WTC11 (cell line): ENCODE measurements at regions not wholly inside any gene's neighbourhood (a gene's known extent, or its start where the extent isn't known, plus 50 kb on each side); places are given as distances from the start of the nearest gene placed in this dataset.

Source experiments
- ATAC-seq: fragments of 200-7000 bp; cut with Tn5 transposase; 2 replicates; pipeline ENCODE4 v1.10.0; 2021; ENCODE audit warnings: mild to moderate bottlenecking, moderate library complexity
- CTCF ChIA-PET: fragments of 300-600 bp; sonication (Branson Sonifier 250); formaldehyde crosslinking; loops from one replicate; lab custom pipeline; 2021; ENCODE audit warnings: antibody characterized with exemption; lab: Charles Lee
- POLR2A ChIA-PET: fragments of 350-600 bp; sonication (Branson Sonifier 250); formaldehyde crosslinking; loops from one replicate; lab custom pipeline; 2021; ENCODE audit warnings: antibody characterized with exemption; lab: Charles Lee
- DNase-seq: peaks from one replicate; pipeline ENCODE4 v3.0.0; 2021; ENCODE audit warnings: low spot score
- H3K27ac Mint-ChIP-seq: 2 replicates; pipeline ENCODE4 v1.8.0; 2021; ENCODE audit warnings: mixed read lengths
- H3K27me3 Mint-ChIP-seq: 2 replicates; pipeline ENCODE4 v1.8.0; 2021; ENCODE audit warnings: low read depth, mild to moderate bottlenecking, moderate library complexity, mixed read lengths
- H3K36me3 Mint-ChIP-seq: 2 replicates; pipeline ENCODE4 v1.8.0; 2021; ENCODE audit warnings: mixed read lengths
- H3K4me1 Mint-ChIP-seq: 2 replicates; pipeline ENCODE4 v1.8.0; 2022; ENCODE audit warnings: mixed read lengths
- H3K4me3 Mint-ChIP-seq: 2 replicates; pipeline ENCODE4 v1.8.0; 2021; ENCODE audit warnings: mild to moderate bottlenecking, moderate library complexity, mixed read lengths
- H3K9me3 Mint-ChIP-seq: 2 replicates; pipeline ENCODE4 v1.8.0; 2021; ENCODE audit warnings: mixed read lengths
- CREB1 ChIP-seq: sonication (generic); formaldehyde crosslinking; IDR thresholded peaks from 2 replicates; pipeline ENCODE4 v1.8.0; 2023; ENCODE audit warnings: mild to moderate bottlenecking, missing genetic modification reagents
- FOXP1 ChIP-seq: sonication (generic); formaldehyde crosslinking; IDR thresholded peaks from 2 replicates; pipeline ENCODE4 v1.8.0; 2022; ENCODE audit warnings: missing genetic modification reagents, mild to moderate bottlenecking, moderate library complexity, borderline replicate concordance
- JAZF1 ChIP-seq: fragments of 250-450 bp; sonication (Bioruptor Pico); IDR thresholded peaks from 2 replicates; pipeline ENCODE4 v1.9.0; 2021; ENCODE audit warnings: moderate library complexity, mild to moderate bottlenecking, inconsistent platforms
- MAX ChIP-seq: sonication (generic); formaldehyde crosslinking; IDR thresholded peaks from 2 replicates; pipeline ENCODE4 v1.8.0; 2022; ENCODE audit warnings: mild to moderate bottlenecking, missing genetic modification reagents
- NR3C1 ChIP-seq: sonication (generic); formaldehyde crosslinking; conservative IDR thresholded peaks from 2 replicates; pipeline ENCODE4 v1.8.1; 2023; ENCODE audit warnings: low read depth, mild to moderate bottlenecking, missing genetic modification reagents
- PREB ChIP-seq: sonication (generic); formaldehyde crosslinking; IDR thresholded peaks from 2 replicates; pipeline ENCODE4 v1.8.1; 2022; ENCODE audit warnings: mild to moderate bottlenecking, missing genetic modification reagents, moderate library complexity, borderline replicate concordance
- SMAD3 ChIP-seq: sonication (generic); formaldehyde crosslinking; IDR thresholded peaks from 2 replicates; pipeline ENCODE4 v1.8.0; 2022; ENCODE audit warnings: missing genetic modification reagents, mild to moderate bottlenecking, borderline replicate concordance
- TP53 ChIP-seq: sonication (generic); formaldehyde crosslinking; IDR thresholded peaks from 2 replicates; pipeline ENCODE4 v1.8.1; 2023; ENCODE audit warnings: mild to moderate bottlenecking, missing genetic modification reagents
- ZMAT4 ChIP-seq: fragments of 250-450 bp; sonication (Bioruptor Pico); IDR thresholded peaks from 2 replicates; pipeline ENCODE4 v1.9.0; 2021; ENCODE audit warnings: mild to moderate bottlenecking
- ZNF138 ChIP-seq: sonication (generic); formaldehyde crosslinking; conservative IDR thresholded peaks from 2 replicates; pipeline ENCODE4 v1.8.1; 2022; ENCODE audit warnings: mild to moderate bottlenecking, moderate library complexity, missing genetic modification reagents
- ZNF219 ChIP-seq: sonication (generic); formaldehyde crosslinking; IDR thresholded peaks from 2 replicates; pipeline ENCODE4 v1.8.0; 2023; ENCODE audit warnings: missing genetic modification reagents, mild to moderate bottlenecking, borderline replicate concordance
- ZNF396 ChIP-seq: fragments of 250-450 bp; sonication (Bioruptor Pico); IDR thresholded peaks from 2 replicates; pipeline ENCODE4 v1.8.0; 2021; ENCODE audit warnings: mild to moderate bottlenecking, moderate library complexity, borderline replicate concordance
- ZNF416 ChIP-seq: fragments of 250-450 bp; sonication (Bioruptor Pico); IDR thresholded peaks from 2 replicates; pipeline ENCODE4 v1.9.0; 2021; ENCODE audit warnings: mild to moderate bottlenecking, inconsistent platforms
- TF ChIP-seq, protein P1 (sequence below): sonication (generic); formaldehyde crosslinking; IDR thresholded peaks from 2 replicates; pipeline ENCODE4 v1.8.0; 2023; ENCODE audit warnings: mild to moderate bottlenecking, missing genetic modification reagents
- TF ChIP-seq, protein P2 (sequence below): fragments of 200-600 bp; IDR thresholded peaks from 2 replicates; pipeline ENCODE4 v1.8.0; 2022; ENCODE audit warnings: antibody characterized with exemption
- TF ChIP-seq, protein P3 (sequence below): sonication (generic); formaldehyde crosslinking; IDR thresholded peaks from 2 replicates; pipeline ENCODE4 v1.8.1; 2023; ENCODE audit warnings: mild to moderate bottlenecking, missing genetic modification reagents, moderate library complexity
- TF ChIP-seq, protein P4 (sequence below): sonication (generic); formaldehyde crosslinking; IDR thresholded peaks from 2 replicates; pipeline ENCODE4 v1.8.1; 2022; ENCODE audit warnings: mild to moderate bottlenecking, moderate library complexity, missing genetic modification reagents
- TF ChIP-seq, protein P5 (sequence below): sonication (generic); formaldehyde crosslinking; IDR thresholded peaks from 2 replicates; pipeline ENCODE4 v1.8.1; 2023; ENCODE audit warnings: mild to moderate bottlenecking, moderate library complexity, missing genetic modification reagents
- TF ChIP-seq, protein P6 (sequence below): fragments of 250-450 bp; sonication (Bioruptor Pico); conservative IDR thresholded peaks from 2 replicates; pipeline ENCODE4 v1.9.0; 2021; ENCODE audit warnings: mild to moderate bottlenecking

DNA sequence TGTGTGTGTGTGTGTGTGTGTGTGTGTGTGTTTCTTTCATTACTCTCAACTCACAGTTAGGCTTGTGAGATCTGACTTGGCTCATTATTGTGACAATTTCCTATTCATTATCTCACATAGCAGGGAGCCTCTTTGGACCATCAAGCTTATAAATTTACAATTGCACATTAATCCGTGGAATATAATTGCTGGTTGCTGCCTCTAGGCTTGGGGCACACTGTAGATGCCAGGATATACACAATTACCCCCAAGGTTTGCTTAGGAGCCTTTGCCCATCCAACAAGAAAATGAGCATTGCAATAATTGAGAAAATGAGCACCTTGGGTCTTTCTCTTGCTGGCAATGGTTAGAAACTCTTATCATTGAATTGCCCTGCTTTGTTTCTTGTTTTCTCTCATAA lies 161.6 kb upstream of the DMRTA1 start:
- H3K27ac Mint-ChIP-seq, result no peak overlapping the region
- no peaks in the 10 kb centered on the region for H3K9me3 Mint-ChIP-seq
- no peaks in the 10 kb centered on the region for H3K27me3 Mint-ChIP-seq
- CTCF ChIA-PET, result interaction anchor here (1.6 kb wide), 1 partner anchor 41 kb away, joined by 8 read pairs; no protein-coding TSS in a partner anchor
- H3K4me3 Mint-ChIP-seq, result no peak overlapping the region
- H3K36me3 Mint-ChIP-seq, result no peaks in the 10 kb centered on the region
- TF ChIP-seq NR3C1, result no peak
- TF ChIP-seq, protein P1, sequence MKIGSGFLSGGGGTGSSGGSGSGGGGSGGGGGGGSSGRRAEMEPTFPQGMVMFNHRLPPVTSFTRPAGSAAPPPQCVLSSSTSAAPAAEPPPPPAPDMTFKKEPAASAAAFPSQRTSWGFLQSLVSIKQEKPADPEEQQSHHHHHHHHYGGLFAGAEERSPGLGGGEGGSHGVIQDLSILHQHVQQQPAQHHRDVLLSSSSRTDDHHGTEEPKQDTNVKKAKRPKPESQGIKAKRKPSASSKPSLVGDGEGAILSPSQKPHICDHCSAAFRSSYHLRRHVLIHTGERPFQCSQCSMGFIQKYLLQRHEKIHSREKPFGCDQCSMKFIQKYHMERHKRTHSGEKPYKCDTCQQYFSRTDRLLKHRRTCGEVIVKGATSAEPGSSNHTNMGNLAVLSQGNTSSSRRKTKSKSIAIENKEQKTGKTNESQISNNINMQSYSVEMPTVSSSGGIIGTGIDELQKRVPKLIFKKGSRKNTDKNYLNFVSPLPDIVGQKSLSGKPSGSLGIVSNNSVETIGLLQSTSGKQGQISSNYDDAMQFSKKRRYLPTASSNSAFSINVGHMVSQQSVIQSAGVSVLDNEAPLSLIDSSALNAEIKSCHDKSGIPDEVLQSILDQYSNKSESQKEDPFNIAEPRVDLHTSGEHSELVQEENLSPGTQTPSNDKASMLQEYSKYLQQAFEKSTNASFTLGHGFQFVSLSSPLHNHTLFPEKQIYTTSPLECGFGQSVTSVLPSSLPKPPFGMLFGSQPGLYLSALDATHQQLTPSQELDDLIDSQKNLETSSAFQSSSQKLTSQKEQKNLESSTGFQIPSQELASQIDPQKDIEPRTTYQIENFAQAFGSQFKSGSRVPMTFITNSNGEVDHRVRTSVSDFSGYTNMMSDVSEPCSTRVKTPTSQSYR (CRISPR knock-in tag), result no peak
- no peak for TF ChIP-seq ZNF396 (CRISPR knock-in tag)
- no peak for TF ChIP-seq TP53 (CRISPR knock-in tag)
- TF ChIP-seq ZNF416 (CRISPR knock-in tag), result no peak
- TF ChIP-seq, protein P2, sequence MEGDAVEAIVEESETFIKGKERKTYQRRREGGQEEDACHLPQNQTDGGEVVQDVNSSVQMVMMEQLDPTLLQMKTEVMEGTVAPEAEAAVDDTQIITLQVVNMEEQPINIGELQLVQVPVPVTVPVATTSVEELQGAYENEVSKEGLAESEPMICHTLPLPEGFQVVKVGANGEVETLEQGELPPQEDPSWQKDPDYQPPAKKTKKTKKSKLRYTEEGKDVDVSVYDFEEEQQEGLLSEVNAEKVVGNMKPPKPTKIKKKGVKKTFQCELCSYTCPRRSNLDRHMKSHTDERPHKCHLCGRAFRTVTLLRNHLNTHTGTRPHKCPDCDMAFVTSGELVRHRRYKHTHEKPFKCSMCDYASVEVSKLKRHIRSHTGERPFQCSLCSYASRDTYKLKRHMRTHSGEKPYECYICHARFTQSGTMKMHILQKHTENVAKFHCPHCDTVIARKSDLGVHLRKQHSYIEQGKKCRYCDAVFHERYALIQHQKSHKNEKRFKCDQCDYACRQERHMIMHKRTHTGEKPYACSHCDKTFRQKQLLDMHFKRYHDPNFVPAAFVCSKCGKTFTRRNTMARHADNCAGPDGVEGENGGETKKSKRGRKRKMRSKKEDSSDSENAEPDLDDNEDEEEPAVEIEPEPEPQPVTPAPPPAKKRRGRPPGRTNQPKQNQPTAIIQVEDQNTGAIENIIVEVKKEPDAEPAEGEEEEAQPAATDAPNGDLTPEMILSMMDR, result no peak
- TF ChIP-seq SMAD3, result no peak
- TF ChIP-seq ZMAT4 (CRISPR knock-in tag), result no peak
- TF ChIP-seq FOXP1 (CRISPR knock-in tag), result no peak
- TF ChIP-seq ZNF219, result no peak
- no peak for TF ChIP-seq ZNF138 (CRISPR knock-in tag)
- no peak for TF ChIP-seq PREB (CRISPR knock-in tag)
- TF ChIP-seq, protein P3, sequence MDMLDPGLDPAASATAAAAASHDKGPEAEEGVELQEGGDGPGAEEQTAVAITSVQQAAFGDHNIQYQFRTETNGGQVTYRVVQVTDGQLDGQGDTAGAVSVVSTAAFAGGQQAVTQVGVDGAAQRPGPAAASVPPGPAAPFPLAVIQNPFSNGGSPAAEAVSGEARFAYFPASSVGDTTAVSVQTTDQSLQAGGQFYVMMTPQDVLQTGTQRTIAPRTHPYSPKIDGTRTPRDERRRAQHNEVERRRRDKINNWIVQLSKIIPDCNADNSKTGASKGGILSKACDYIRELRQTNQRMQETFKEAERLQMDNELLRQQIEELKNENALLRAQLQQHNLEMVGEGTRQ, result no peak
- TF ChIP-seq, protein P4, sequence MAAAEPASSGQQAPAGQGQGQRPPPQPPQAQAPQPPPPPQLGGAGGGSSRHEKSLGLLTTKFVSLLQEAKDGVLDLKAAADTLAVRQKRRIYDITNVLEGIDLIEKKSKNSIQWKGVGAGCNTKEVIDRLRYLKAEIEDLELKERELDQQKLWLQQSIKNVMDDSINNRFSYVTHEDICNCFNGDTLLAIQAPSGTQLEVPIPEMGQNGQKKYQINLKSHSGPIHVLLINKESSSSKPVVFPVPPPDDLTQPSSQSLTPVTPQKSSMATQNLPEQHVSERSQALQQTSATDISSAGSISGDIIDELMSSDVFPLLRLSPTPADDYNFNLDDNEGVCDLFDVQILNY (CRISPR knock-in tag), result no peak
- DNase-seq (no peak), ATAC-seq (no peak)
- POLR2A ChIA-PET, result interaction anchor here (0.7 kb wide), 1 partner anchor 863 kb away, joined by 3 read pairs; no protein-coding TSS in a partner anchor
- H3K4me1 Mint-ChIP-seq, result 0 out of 2 replicates have a peak, but pooled peaks cover 2% of the 10 kb centered on the region

GRCh38 chr9:22286661-22287060 lies 160.0 kb upstream of the DMRTA1 start:
- H3K4me1 Mint-ChIP-seq, result 0 out of 2 replicates have a peak, but pooled peaks cover 2% of the 10 kb centered on the region
- H3K27ac Mint-ChIP-seq, result no peak overlapping the region
- ChIA-PET CTCF (interaction anchor here (1.5 kb wide), 1 partner anchor 20 kb away, joined by 3 read pairs; no protein-coding TSS in a partner anchor), POLR2A (no interaction called here)
- no peaks in the 10 kb centered on the region for H3K36me3 Mint-ChIP-seq
- no peaks in the 10 kb centered on the region; the same call in 1 of the 2 replicates for H3K27me3 Mint-ChIP-seq
- H3K9me3 Mint-ChIP-seq, result no peaks in the 10 kb centered on the region
- no peak for ATAC-seq
- DNase-seq, result no peak
- H3K4me3 Mint-ChIP-seq, result no peak overlapping the region
- TF ChIP-seq, protein P5, sequence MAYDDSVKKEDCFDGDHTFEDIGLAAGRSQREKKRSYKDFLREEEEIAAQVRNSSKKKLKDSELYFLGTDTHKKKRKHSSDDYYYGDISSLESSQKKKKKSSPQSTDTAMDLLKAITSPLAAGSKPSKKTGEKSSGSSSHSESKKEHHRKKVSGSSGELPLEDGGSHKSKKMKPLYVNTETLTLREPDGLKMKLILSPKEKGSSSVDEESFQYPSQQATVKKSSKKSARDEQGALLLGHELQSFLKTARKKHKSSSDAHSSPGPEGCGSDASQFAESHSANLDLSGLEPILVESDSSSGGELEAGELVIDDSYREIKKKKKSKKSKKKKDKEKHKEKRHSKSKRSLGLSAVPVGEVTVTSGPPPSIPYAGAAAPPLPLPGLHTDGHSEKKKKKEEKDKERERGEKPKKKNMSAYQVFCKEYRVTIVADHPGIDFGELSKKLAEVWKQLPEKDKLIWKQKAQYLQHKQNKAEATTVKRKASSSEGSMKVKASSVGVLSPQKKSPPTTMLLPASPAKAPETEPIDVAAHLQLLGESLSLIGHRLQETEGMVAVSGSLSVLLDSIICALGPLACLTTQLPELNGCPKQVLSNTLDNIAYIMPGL (CRISPR knock-in tag), result no peak
- no peak for TF ChIP-seq CREB1 (CRISPR knock-in tag)
- TF ChIP-seq JAZF1, result no peak
- no peak for TF ChIP-seq MAX
- TF ChIP-seq, protein P6, sequence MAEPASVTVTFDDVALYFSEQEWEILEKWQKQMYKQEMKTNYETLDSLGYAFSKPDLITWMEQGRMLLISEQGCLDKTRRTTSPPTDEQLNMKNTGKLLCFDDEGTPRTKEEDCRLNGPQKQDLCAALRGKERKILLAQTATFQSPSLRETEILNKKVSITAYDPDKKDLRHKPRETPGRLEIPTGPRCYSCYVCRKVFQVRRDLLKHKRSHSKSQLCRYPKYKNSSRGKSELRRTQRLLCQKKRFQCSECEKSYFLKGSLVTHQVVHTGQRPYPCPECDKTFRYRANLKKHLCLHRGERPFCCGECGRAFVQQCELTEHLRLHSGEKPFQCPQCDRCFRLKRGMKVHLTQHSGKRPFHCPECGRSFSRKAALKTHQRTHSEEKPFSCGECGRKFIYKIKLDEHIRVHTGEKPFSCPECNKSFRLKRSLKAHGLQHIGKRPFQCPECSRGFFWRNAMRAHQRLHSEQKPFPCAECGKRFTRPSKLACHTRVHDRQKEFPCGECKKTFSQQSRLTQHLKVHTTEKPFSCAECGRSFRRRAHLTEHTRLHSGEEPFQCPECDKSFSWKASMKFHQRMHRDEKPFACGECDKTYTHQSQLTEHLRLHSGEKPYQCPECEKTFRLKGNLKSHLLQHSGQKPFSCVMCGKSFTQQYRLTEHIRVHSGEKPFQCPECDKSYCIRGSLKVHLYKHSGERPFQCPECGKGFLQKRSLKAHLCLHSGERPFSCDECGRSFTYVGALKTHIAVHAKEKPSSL (CRISPR knock-in tag), result no peak
- no peak for TF ChIP-seq ZNF138 (CRISPR knock-in tag)
- TF ChIP-seq ZNF219, result no peak
- TF ChIP-seq, protein P1 (CRISPR knock-in tag), result no peak
